ENCODE measurements at regions not wholly inside any gene's neighbourhood (a gene's known extent, or its start where the extent isn't known, plus 50 kb on each side); places are given as distances from the start of the nearest gene placed in this dataset.

GRCh38 chr1:218701131-218701530 lies 356.0 kb downstream of the TGFB2 start:
- H3K27ac ChIP-seq: no peak overlapping the region

GRCh38 chr1:218702775-218703174 lies 357.6 kb downstream of the TGFB2 start:
- TF ChIP-seq Cebpa-rat (IDR thresholded peaks at IDR 0.05): no peak
- H3K9me3 ChIP-seq: no peaks in the 10 kb centered on the region
- no peak overlapping the region for H3K4me2 ChIP-seq
- no peaks in the 10 kb centered on the region for H3K36me3 ChIP-seq
- no peaks in the 10 kb centered on the region for H3K27me3 ChIP-seq
- 0 out of 2 replicates have a peak, but pooled peaks cover 8% of the 10 kb centered on the region for H3K4me1 ChIP-seq
- no peak overlapping the region for H3K27ac ChIP-seq
- H3K4me3 ChIP-seq: no peak overlapping the region
- no peak overlapping the region for H3K9ac ChIP-seq
- H4K20me1 ChIP-seq: no peaks in the 10 kb centered on the region

More at GRCh38 chr1:218701131-218701530, 356.0 kb downstream of the TGFB2 start:
- Histone ChIP-seq H4K20me1 (no peaks in the 10 kb centered on the region), H3K4me3 (no peak overlapping the region), H3K4me1 (0 out of 2 replicates have a peak, but pooled peaks cover 8% of the 10 kb centered on the region), H3K36me3 (no peaks in the 10 kb centered on the region), H3K9ac (no peak overlapping the region), H3K4me2 (no peak overlapping the region), H3K27me3 (no peaks in the 10 kb centered on the region), H3K9me3 (no peaks in the 10 kb centered on the region)
- no peak for TF ChIP-seq Cebpa-rat (IDR thresholded peaks at IDR 0.05)

- Histone ChIP-seq H3K27ac (no peak overlapping the region), H3K27me3 (no peaks in the 10 kb centered on the region), H3K4me1 (0 out of 2 replicates have a peak, but pooled peaks cover 8% of the 10 kb centered on the region), H3K9ac (no peak overlapping the region), H3K9me3 (no peaks in the 10 kb centered on the region), H3K36me3 (no peaks in the 10 kb centered on the region), H3K4me2 (no peak overlapping the region), H3K4me3 (no peak overlapping the region), H4K20me1 (no peaks in the 10 kb centered on the region)
- no peak for TF ChIP-seq Cebpa-rat (IDR thresholded peaks at IDR 0.05)
These were observed 358.7 kb downstream of the TGFB2 start for GRCh38 chr1:218703836-218704235.

- no peaks in the 10 kb centered on the region for H3K27me3 ChIP-seq
- H3K4me2 ChIP-seq: no peak overlapping the region
- no peak for TF ChIP-seq Cebpa-rat (IDR thresholded peaks at IDR 0.05)
- no peak overlapping the region for H3K9ac ChIP-seq
- no peaks in the 10 kb centered on the region for H3K36me3 ChIP-seq
- no peak overlapping the region for H3K27ac ChIP-seq
- no peaks in the 10 kb centered on the region for H3K4me1 ChIP-seq
- H3K9me3 ChIP-seq: no peaks in the 10 kb centered on the region
- H4K20me1 ChIP-seq: no peaks in the 10 kb centered on the region
- no peak overlapping the region for H3K4me3 ChIP-seq
These were observed 360.3 kb downstream of the TGFB2 start for GRCh38 chr1:218705391-218705790.

GRCh38 chr1:218705911-218706893 lies 361.1 kb downstream of the TGFB2 start:
- no peaks in the 10 kb centered on the region for H3K4me1 ChIP-seq
- H3K9ac ChIP-seq: no peak overlapping the region
- H4K20me1 ChIP-seq: no peaks in the 10 kb centered on the region
- no peak for TF ChIP-seq Cebpa-rat (IDR thresholded peaks at IDR 0.05)
- H3K27ac ChIP-seq: no peak overlapping the region
- no peaks in the 10 kb centered on the region for H3K9me3 ChIP-seq
- no peak overlapping the region for H3K4me3 ChIP-seq
- H3K27me3 ChIP-seq: no peaks in the 10 kb centered on the region
- H3K4me2 ChIP-seq: no peak overlapping the region
- no peaks in the 10 kb centered on the region for H3K36me3 ChIP-seq

- 0 out of 2 replicates have a peak, but pooled peaks cover 12% of the 10 kb centered on the region for H3K9me3 ChIP-seq
These were observed 365.9 kb downstream of the TGFB2 start for GRCh38 chr1:218711001-218711400.

GRCh38 chr1:218711884-218712674 lies 366.9 kb downstream of the TGFB2 start:
- no peaks in the 10 kb centered on the region for H3K4me1 ChIP-seq
- no peak overlapping the region for H3K27ac ChIP-seq
- no peaks in the 10 kb centered on the region for H4K20me1 ChIP-seq
- H3K27me3 ChIP-seq: no peaks in the 10 kb centered on the region
- H3K9ac ChIP-seq: no peak overlapping the region
- no peaks in the 10 kb centered on the region for H3K36me3 ChIP-seq
- no peak for TF ChIP-seq Cebpa-rat (IDR thresholded peaks at IDR 0.05)
- 0 out of 2 replicates have a peak, but pooled peaks cover 12% of the 10 kb centered on the region for H3K9me3 ChIP-seq
- no peak overlapping the region for H3K4me3 ChIP-seq
- no peak overlapping the region for H3K4me2 ChIP-seq

More at GRCh38 chr1:218711001-218711400, 365.9 kb downstream of the TGFB2 start:
- no peaks in the 10 kb centered on the region for H3K27me3 ChIP-seq
- H3K27ac ChIP-seq: no peak overlapping the region
- H4K20me1 ChIP-seq: no peaks in the 10 kb centered on the region
- no peaks in the 10 kb centered on the region for H3K4me1 ChIP-seq
- no peak overlapping the region for H3K4me3 ChIP-seq
- H3K36me3 ChIP-seq: no peaks in the 10 kb centered on the region
- TF ChIP-seq Cebpa-rat (IDR thresholded peaks at IDR 0.05): no peak
- H3K9ac ChIP-seq: no peak overlapping the region
- H3K4me2 ChIP-seq: no peak overlapping the region

- no peak for TF ChIP-seq Cebpa-rat (IDR thresholded peaks at IDR 0.05)
- H3K36me3 ChIP-seq: no peaks in the 10 kb centered on the region
- H3K4me2 ChIP-seq: no peak overlapping the region
- no peak overlapping the region for H3K27ac ChIP-seq
- H4K20me1 ChIP-seq: no peaks in the 10 kb centered on the region
- H3K9ac ChIP-seq: no peak overlapping the region
- no peaks in the 10 kb centered on the region for H3K4me1 ChIP-seq
- no peak overlapping the region for H3K4me3 ChIP-seq
- 0 out of 2 replicates have a peak, but pooled peaks cover 12% of the 10 kb centered on the region for H3K9me3 ChIP-seq
- H3K27me3 ChIP-seq: no peaks in the 10 kb centered on the region
These were observed 367.5 kb downstream of the TGFB2 start for GRCh38 chr1:218712677-218713076.

- Histone ChIP-seq H3K27ac (no peak overlapping the region), H3K4me1 (no peaks in the 10 kb centered on the region)
These were observed 371.0 kb downstream of the TGFB2 start for GRCh38 chr1:218715961-218716669.

More at GRCh38 chr1:218715961-218716669, 371.0 kb downstream of the TGFB2 start:
- Histone ChIP-seq H3K9ac (no peak overlapping the region), H3K9me3 (0 out of 2 replicates have a peak, but pooled peaks cover 12% of the 10 kb centered on the region), H3K4me2 (no peak overlapping the region), H4K20me1 (no peaks in the 10 kb centered on the region), H3K36me3 (no peaks in the 10 kb centered on the region), H3K4me3 (no peak overlapping the region), H3K27me3 (no peaks in the 10 kb centered on the region)
- no peak for TF ChIP-seq Cebpa-rat (IDR thresholded peaks at IDR 0.05)
